ENCODE measurements at regions not wholly inside any gene's neighbourhood (a gene's known extent, or its start where the extent isn't known, plus 50 kb on each side); places are given as distances from the start of the nearest gene placed in this dataset.
"Not testable (repeated sequence)": the region's sequence is repeated elsewhere in the genome, so short reads cannot be mapped to it uniquely, and the experiment has no call there.

- DNase-seq = no peak
These were observed 76.3 kb downstream of the DRAM2 start for GRCh38 chr1:111063595-111063994.

- DNase-seq = no peak
These were observed 77.3 kb downstream of the DRAM2 start for GRCh38 chr1:111062624-111063023.

GRCh38 chr1:111062081-111062480 lies 77.8 kb downstream of the DRAM2 start:
- DNase-seq = no peak

- DNase-seq = no peak
These were observed 85.2 kb downstream of the DRAM2 start for GRCh38 chr1:111054656-111055055.

GRCh38 chr1:111052246-111052645 lies 87.6 kb downstream of the DRAM2 start:
- no peak for DNase-seq

GRCh38 chr1:111048253-111048652 lies 84.5 kb upstream of the LRIF1 start:
- not testable (repeated sequence) for DNase-seq

- no peak for DNase-seq
These were observed 81.5 kb upstream of the LRIF1 start for GRCh38 chr1:111045033-111045722.

- DNase-seq = peak; percentile 4
These were observed 68.7 kb upstream of the LRIF1 start for GRCh38 chr1:111032295-111032897.

GRCh38 chr1:111030590-111030989 lies 66.9 kb upstream of the LRIF1 start:
- no peak for DNase-seq

GRCh38 chr1:111025109-111025508 lies 61.4 kb upstream of the LRIF1 start:
- DNase-seq = no peak

GRCh38 chr1:111015222-111015621 lies 51.5 kb upstream of the LRIF1 start:
- DNase-seq = no peak

All from NCI-H2081 treated with DMSO at 0.1 percent for 48 hours (cell line).